DOHH2 (cell line): ENCODE measurements at regions not wholly inside any gene's neighbourhood (a gene's known extent, or its start where the extent isn't known, plus 50 kb on each side); places are given as distances from the start of the nearest gene placed in this dataset.

Experiments used
- CTCF ChIP-seq: fragments of 200-600 bp; sonication (generic); IDR thresholded peaks from one replicate; pipeline ENCODE4 v1.5.1; 2014; ENCODE audit warnings: antibody characterized with exemption, mild to moderate bottlenecking, low read depth, low read length; ENCODE audit not compliant: poor library complexity, severe bottlenecking
- EZH2phosphoT487 ChIP-seq: fragments of 200-600 bp; sonication (generic); IDR thresholded peaks from 2 replicates; pipeline ENCODE4 v1.6.1; 2017; ENCODE audit warnings: borderline replicate concordance, mild to moderate bottlenecking, antibody characterized with exemption, low read length, moderate library complexity, mixed read lengths

- no peak for TF ChIP-seq CTCF
- TF ChIP-seq EZH2phosphoT487, result no peak
These were observed 328.4 kb upstream of the DDX18 start for GRCh38 chr2:117486081-117486480.
